ENCODE measurements at regions not wholly inside any gene's neighbourhood (a gene's known extent, or its start where the extent isn't known, plus 50 kb on each side); places are given as distances from the start of the nearest gene placed in this dataset.
"Not testable (repeated sequence)": the region's sequence is repeated elsewhere in the genome, so short reads cannot be mapped to it uniquely, and the experiment has no call there.

GRCh38 chr4:103499094-103499493 is 220.7 kb downstream of the TACR3 start:
- DNase-seq, result peak in 1 of 51 donors; percentile 2

- peak in 3 of 51 donors; percentile 1 to 50 (median 12) for DNase-seq
Measured at GRCh38 chr4:103498161-103499070, 221.4 kb downstream of the TACR3 start.

GRCh38 chr4:103497692-103498091 is 222.1 kb downstream of the TACR3 start:
- no peak for DNase-seq

GRCh38 chr4:103496800-103497199 is 223.0 kb downstream of the TACR3 start:
- DNase-seq, result no peak

GRCh38 chr4:103493450-103494159 is 226.2 kb downstream of the TACR3 start:
- DNase-seq, result no peak

GRCh38 chr4:103485296-103485695 is 234.5 kb downstream of the TACR3 start:
- not testable (repeated sequence) for DNase-seq

- no peak for DNase-seq
Measured at GRCh38 chr4:103484521-103484920, 235.3 kb downstream of the TACR3 start.

GRCh38 chr4:103482893-103483292 is 236.9 kb downstream of the TACR3 start:
- DNase-seq, result no peak

- no peak for DNase-seq
Measured at GRCh38 chr4:103482471-103482870, 237.3 kb downstream of the TACR3 start.

- no peak for DNase-seq
Measured at GRCh38 chr4:103478734-103479133, 241.1 kb downstream of the TACR3 start.

GRCh38 chr4:103478210-103478609 is 241.6 kb downstream of the TACR3 start:
- DNase-seq, result no peak

- DNase-seq, result no peak
Measured at GRCh38 chr4:103457566-103457965, 259.4 kb upstream of the CENPE start.

- no peak for DNase-seq
Measured at GRCh38 chr4:103451341-103451740, 253.2 kb upstream of the CENPE start.

GRCh38 chr4:103450693-103451092 is 252.6 kb upstream of the CENPE start:
- DNase-seq, result no peak

- DNase-seq, result no peak
Measured at GRCh38 chr4:103449296-103450023, 251.3 kb upstream of the CENPE start.

GRCh38 chr4:103445377-103445776 is 247.2 kb upstream of the CENPE start:
- DNase-seq, result no peak

- no peak for DNase-seq
Measured at GRCh38 chr4:103443324-103443723, 245.2 kb upstream of the CENPE start.

GRCh38 chr4:103429283-103429682 is 231.1 kb upstream of the CENPE start:
- DNase-seq, result no peak

GRCh38 chr4:103425406-103425805 is 227.3 kb upstream of the CENPE start:
- no peak for DNase-seq

- no peak for DNase-seq
Measured at GRCh38 chr4:103424853-103425252, 226.7 kb upstream of the CENPE start.

- no peak for DNase-seq
Measured at GRCh38 chr4:103423261-103423660, 225.1 kb upstream of the CENPE start.

Measured in hypothalamus (tissue), 51 donors.